Esophagus muscularis mucosa (tissue), 4 donors: ENCODE measurements at regions not wholly inside any gene's neighbourhood (a gene's known extent, or its start where the extent isn't known, plus 50 kb on each side); places are given as distances from the start of the nearest gene placed in this dataset.

Source experiments
- CTCF ChIP-seq, 3 experiments: fragments of 200-600 bp in 2 of 3; fragments of 450-650 bp in 1 of 3; sonication (generic) in 2 of 3; IDR thresholded peaks; one replicate each; pipeline ENCODE4 v1.5.1; 2017 to 2019; ENCODE audit warnings: antibody characterized with exemption in 3 of 3, mild to moderate bottlenecking in 2 of 3, moderate library complexity in 1 of 3
- EP300 ChIP-seq: sonication (generic); formaldehyde crosslinking; IDR thresholded peaks from one replicate; pipeline ENCODE4 v1.6.1; 2017; ENCODE audit warnings: antibody characterized with exemption
- POLR2A ChIP-seq: fragments of 450-650 bp; IDR thresholded peaks from one replicate; pipeline ENCODE4 v1.6.1; 2017; ENCODE audit warnings: antibody characterized with exemption, moderate library complexity, mild to moderate bottlenecking, low read depth
- POLR2AphosphoS5 ChIP-seq, 2 donors: sonication (generic); formaldehyde crosslinking; IDR thresholded peaks; one replicate each; pipeline ENCODE4 v1.6.1; 2017; ENCODE audit warnings: antibody characterized with exemption in 2 of 2

- TF ChIP-seq CTCF (IDR thresholded peaks at IDR 0.05) (no peak), POLR2A (no peak), POLR2AphosphoS5 (IDR thresholded peaks at IDR 0.05) (no peak), EP300 (no peak)
These were observed 287.9 kb upstream of the PKDCC start for GRCh38 chr2:41759880-41760279.
